HG03139 (cell line): ENCODE measurements at regions not wholly inside any gene's neighbourhood (a gene's known extent, or its start where the extent isn't known, plus 50 kb on each side); places are given as distances from the start of the nearest gene placed in this dataset.

ENCODE experiments used
- ATAC-seq: cut with Tn5 transposase; IDR thresholded peaks from one replicate; pipeline ENCODE4 v1.9.1; 2021; ENCODE audit not compliant: unreplicated experiment

- no peak for ATAC-seq
Observed at GRCh38 chr6:132003516-132004178, 52.5 kb upstream of the CCN2 start.
